IMR-90 (cell line): ENCODE measurements at regions not wholly inside any gene's neighbourhood (a gene's known extent, or its start where the extent isn't known, plus 50 kb on each side); places are given as distances from the start of the nearest gene placed in this dataset.

Experiments used
- ATAC-seq: fragments of 200-7000 bp; cut with Tn5 transposase; 2 replicates; pipeline ENCODE4 v1.9.1; 2020; ENCODE audit warnings: low read depth, mild to moderate bottlenecking, moderate library complexity
- BruUV-seq: library from RNA; stranded (reverse); fragments of 400-500 nt; replicated peaks from 2 replicates; lab custom pipeline; 2021; lab: Mats Ljungman, UMichigan
- CTCF ChIA-PET: fragments of 300-600 bp; formaldehyde crosslinking; extraction: SDS; loops from one replicate; lab custom pipeline; 2021; ENCODE audit warnings: antibody characterized with exemption; lab: Yijun Ruan, JAX
- POLR2A ChIA-PET: fragments of 300-600 bp; sonication (Branson Sonifier 250); formaldehyde crosslinking; loops from one replicate; lab custom pipeline; 2022; ENCODE audit warnings: antibody characterized with exemption; ENCODE audit not compliant: unreplicated experiment; lab: Charles Lee
- DNase-seq: peaks from one replicate; pipeline ENCODE4 v3.0.0; 2013
- H2AFZ ChIP-seq: replicated peaks from 2 replicates; pipeline ENCODE3; 2013; ENCODE audit warnings: low read length, mild to moderate bottlenecking; ENCODE audit not compliant: poor library complexity
- H2AK5ac ChIP-seq: 2 replicates; pipeline ENCODE4 v1.6.1; 2013; ENCODE audit warnings: low read depth, low read length, inconsistent platforms
- H2AK9ac ChIP-seq: replicated peaks from 2 replicates; pipeline ENCODE3; 2013; ENCODE audit warnings: mild to moderate bottlenecking, low read depth, low read length, moderate library complexity; ENCODE audit not compliant: poor library complexity
- H2BK120ac ChIP-seq: 2 replicates; pipeline ENCODE4 v1.6.1; 2013; ENCODE audit warnings: low read depth, low read length, inconsistent platforms
- H2BK15ac ChIP-seq: 3 replicates; pipeline ENCODE4 v1.6.1; 2013; ENCODE audit warnings: low read depth, low read length, inconsistent platforms
- H2BK20ac ChIP-seq: 2 replicates; pipeline ENCODE4 v1.6.1; 2013; ENCODE audit warnings: low read depth, mild to moderate bottlenecking, inconsistent platforms, low read length, moderate library complexity
- H2BK5ac ChIP-seq: 2 replicates; pipeline ENCODE4 v1.6.1; 2013; ENCODE audit warnings: mild to moderate bottlenecking, low read depth, low read length, inconsistent platforms; ENCODE audit not compliant: poor library complexity, severe bottlenecking
- H3K14ac ChIP-seq: replicated peaks from 2 replicates; pipeline ENCODE4 v1.6.1; 2013; ENCODE audit warnings: low read depth, low read length, inconsistent platforms
- H3K18ac ChIP-seq: 2 replicates; pipeline ENCODE4 v1.6.1; 2013; ENCODE audit warnings: low read depth, low read length, control low read depth
- H3K23ac ChIP-seq: 2 replicates; pipeline ENCODE4 v1.6.1; 2013; ENCODE audit warnings: low read depth, low read length, inconsistent platforms
- H3K27ac ChIP-seq: 2 replicates; pipeline ENCODE4 v1.5.1; 2013; ENCODE audit warnings: mild to moderate bottlenecking, control low read depth, low read length; ENCODE audit not compliant: insufficient read depth
- H3K27me3 ChIP-seq: 2 replicates; pipeline ENCODE4 v1.6.1; 2013; ENCODE audit warnings: low read length; ENCODE audit not compliant: control insufficient read depth, insufficient read depth
- H3K36me3 ChIP-seq: 2 replicates; pipeline ENCODE4 v1.6.1; 2013; ENCODE audit warnings: low read length, mixed read lengths; ENCODE audit not compliant: control insufficient read depth, insufficient read depth
- H3K4ac ChIP-seq: 2 replicates; pipeline ENCODE4 v1.6.1; 2013; ENCODE audit warnings: low read depth, low read length, inconsistent platforms
- H3K4me1 ChIP-seq: 2 replicates; pipeline ENCODE4 v1.6.1; 2013; ENCODE audit warnings: low read length, mixed read lengths; ENCODE audit not compliant: control insufficient read depth, insufficient read depth
- H3K4me2 ChIP-seq: 2 replicates; pipeline ENCODE4 v1.6.1; 2013; ENCODE audit warnings: low read depth, mild to moderate bottlenecking, control low read depth, low read length, moderate library complexity
- H3K4me3 ChIP-seq: 2 replicates; pipeline ENCODE4 v1.5.1; 2013; ENCODE audit warnings: low read depth, mild to moderate bottlenecking, control low read depth, low read length, moderate library complexity; ENCODE audit not compliant: insufficient read depth
- H3K56ac ChIP-seq: 2 replicates; pipeline ENCODE4 v1.6.1; 2013; ENCODE audit warnings: low read length, inconsistent platforms; ENCODE audit not compliant: insufficient read depth; ENCODE audit errors: extremely low read depth
- H3K79me1 ChIP-seq, 2 experiments: 2 replicates each; pipeline ENCODE4 v1.6.1; 2013; ENCODE audit warnings: low read length in 2 of 2, inconsistent platforms in 1 of 2, low read depth in 1 of 2
- H3K9ac ChIP-seq: 2 replicates; pipeline ENCODE4 v1.6.1; 2013; ENCODE audit warnings: low read depth, low read length, control low read depth
- H3K9me1 ChIP-seq: 2 replicates; pipeline ENCODE4 v1.6.1; 2013; ENCODE audit warnings: low read length, inconsistent platforms; ENCODE audit not compliant: insufficient read depth
- H3K9me3 ChIP-seq: 2 replicates; pipeline ENCODE4 v1.6.1; 2013; ENCODE audit warnings: low read length; ENCODE audit not compliant: control insufficient read depth, insufficient read depth
- H4K20me1 ChIP-seq: 2 replicates; pipeline ENCODE4 v1.6.1; 2013; ENCODE audit warnings: low read length, inconsistent platforms; ENCODE audit not compliant: insufficient read depth
- H4K5ac ChIP-seq: 2 replicates; pipeline ENCODE4 v1.6.1; 2013; ENCODE audit warnings: mild to moderate bottlenecking, low read depth, low read length, control low read depth
- H4K8ac ChIP-seq, 2 experiments: 2 replicates each; pipeline ENCODE4 v1.6.1; 2013; ENCODE audit warnings: low read depth in 2 of 2, low read length in 2 of 2, control low read depth in 1 of 2, inconsistent platforms in 1 of 2
- H4K91ac ChIP-seq: 2 replicates; pipeline ENCODE4 v1.6.1; 2013; ENCODE audit warnings: low read depth, low read length, inconsistent platforms; ENCODE audit not compliant: insufficient read depth
- BHLHE40 ChIP-seq: fragments of 150-350 bp; IDR thresholded peaks from 2 replicates; pipeline ENCODE4 v1.6.1; 2016; ENCODE audit warnings: mild to moderate bottlenecking, low read depth, low read length
- CEBPB ChIP-seq: IDR thresholded peaks from 2 replicates; pipeline ENCODE4 v1.6.1; 2012; ENCODE audit warnings: low read depth, low read length, improper control_type of control experiment
- CHD1 ChIP-seq: IDR thresholded peaks from 2 replicates; pipeline ENCODE4 v1.6.1; 2012; ENCODE audit warnings: low read depth, low read length, improper control_type of control experiment
- FOS ChIP-seq: fragments of 150-350 bp; IDR thresholded peaks from 2 replicates; pipeline ENCODE4 v1.6.1; 2016; ENCODE audit warnings: low read depth, low read length
- MAFK ChIP-seq: IDR thresholded peaks from 2 replicates; pipeline ENCODE4 v1.6.1; 2012; ENCODE audit warnings: low read depth, low read length, improper control_type of control experiment
- MAZ ChIP-seq: IDR thresholded peaks from 2 replicates; pipeline ENCODE4 v1.6.1; 2012; ENCODE audit warnings: low read depth, mild to moderate bottlenecking, low read length, improper control_type of control experiment, moderate library complexity, borderline replicate concordance
- MXI1 ChIP-seq: IDR thresholded peaks from 2 replicates; pipeline ENCODE4 v1.6.1; 2012; ENCODE audit warnings: low read depth, mild to moderate bottlenecking, low read length, moderate library complexity, borderline replicate concordance
- NFE2L2 ChIP-seq: fragments of 150-350 bp; IDR thresholded peaks from 2 replicates; pipeline ENCODE4 v1.6.1; 2016; ENCODE audit warnings: low read depth, mild to moderate bottlenecking, low read length
- POLR2A ChIP-seq: IDR thresholded peaks from 2 replicates; pipeline ENCODE4 v1.6.1; 2012; ENCODE audit warnings: mild to moderate bottlenecking, low read depth, low read length
- RAD21 ChIP-seq: IDR thresholded peaks from 2 replicates; pipeline ENCODE4 v1.6.1; 2012; ENCODE audit warnings: low read length, improper control_type of control experiment
- RCOR1 ChIP-seq: IDR thresholded peaks from 2 replicates; pipeline ENCODE4 v1.6.1; 2012; ENCODE audit warnings: mild to moderate bottlenecking, low read length, improper control_type of control experiment; ENCODE audit not compliant: insufficient replicate concordance
- RFX5 ChIP-seq: IDR thresholded peaks from 2 replicates; pipeline ENCODE4 v1.8.0; 2012; ENCODE audit warnings: low read depth, mild to moderate bottlenecking, low read length, moderate library complexity
- SMC3 ChIP-seq: fragments of 150-350 bp; IDR thresholded peaks from 2 replicates; pipeline ENCODE4 v1.6.1; 2016; ENCODE audit warnings: low read depth, mild to moderate bottlenecking, antibody characterized with exemption, low read length, moderate library complexity
- WGBS, 2 experiments: methylation state at CpG; one replicate each; pipeline versions ENCODE4 v1.1.5 to v1.1.7; 2013; ENCODE audit warnings: missing lambda C conversion rate in 2 of 2; ENCODE audit not compliant: insufficient read length in 1 of 2; ENCODE audit errors: extremely low coverage in 2 of 2; 5-methylcytosine and 5-hydroxymethylcytosine counted together
- dilution Hi-C: fragments of 300-500 bp; cut with HindIII; formaldehyde crosslinking; loops from one replicate; pipeline ENCODE4 v1.14.3; 2018; ENCODE audit warnings: low sequenced_read_pairs; ENCODE audit not compliant: unreplicated experiment
- in situ Hi-C: fragments of 300-500 bp; cut with MboI; formaldehyde crosslinking; loops from 3 replicates; pipeline ENCODE4 v1.14.3; 2019; ENCODE audit warnings: low sequenced_read_pairs, inconsistent platforms, mixed read lengths
- intact Hi-C: fragments of 100-400 bp; cut with micrococcal nuclease; formaldehyde crosslinking; loops from 2 replicates; pipeline ENCODE4 v1.10.0; 2022
- TF ChIP-seq, protein P1 (sequence below): fragments of 150-350 bp; IDR thresholded peaks from 2 replicates; pipeline ENCODE4 v1.6.1; 2016; ENCODE audit warnings: low read depth, mild to moderate bottlenecking, low read length, moderate library complexity, borderline replicate concordance
- TF ChIP-seq, protein P2 (sequence below): fragments of 150-350 bp; IDR thresholded peaks from 2 replicates; pipeline ENCODE4 v1.6.1; 2017; ENCODE audit warnings: mild to moderate bottlenecking, antibody characterized with exemption, low read length, low read depth
- TF ChIP-seq, protein P3 (sequence below): conservative IDR thresholded peaks from 2 replicates; pipeline ENCODE4 v1.5.1; 2012; ENCODE audit warnings: mild to moderate bottlenecking, low read depth, low read length, improper control_type of control experiment

DNA sequence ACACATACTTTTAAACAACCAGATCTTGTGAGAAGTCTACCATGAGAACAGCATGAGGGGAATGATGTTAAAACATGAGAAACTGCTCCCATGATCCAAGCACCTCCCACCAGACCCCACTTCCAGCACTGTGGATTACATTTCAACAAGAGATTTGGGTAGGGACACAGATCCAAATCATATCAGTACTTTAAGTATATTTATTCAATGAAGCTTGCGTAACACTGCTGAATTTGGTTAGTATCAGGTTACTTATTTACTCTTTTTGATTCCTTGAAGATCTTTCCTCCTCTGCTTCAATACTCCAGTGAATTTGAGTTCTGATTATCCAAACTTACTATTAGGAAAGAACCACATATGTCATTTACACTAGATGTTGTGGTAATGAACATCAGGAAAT lies 418.6 kb downstream of the PIK3C3 start:
- in situ Hi-C loops: no loop called here
- no peak overlapping the region for H2BK120ac ChIP-seq
- dilution Hi-C loops: no loop called here
- no peak overlapping the region for H2BK5ac ChIP-seq
- H3K4me2 ChIP-seq: no peak overlapping the region
- H3K36me3 ChIP-seq: no peaks in the 10 kb centered on the region
- no peak overlapping the region for H3K9ac ChIP-seq
- no peak overlapping the region for H3K23ac ChIP-seq
- H3K27ac ChIP-seq: no peak overlapping the region
- H2AK9ac ChIP-seq: no peak overlapping the region
- ChIA-PET POLR2A (no interaction called here), CTCF (no interaction called here)
- H3K56ac ChIP-seq: no peak overlapping the region
- no peaks in the 10 kb centered on the region for H3K9me1 ChIP-seq
- H4K8ac ChIP-seq: no peak overlapping the region
- no peak overlapping the region for H3K4ac ChIP-seq
- no peaks in the 10 kb centered on the region for H3K9me3 ChIP-seq
- ATAC-seq: no peak
- H3K4me3 ChIP-seq: no peak overlapping the region
- no peaks in the 10 kb centered on the region for H3K4me1 ChIP-seq
- H2AFZ ChIP-seq: no peak overlapping the region
- H2BK15ac ChIP-seq: no peak overlapping the region
- H2BK20ac ChIP-seq: no peak overlapping the region
- WGBS, 2 experiments: no CpG with 5 or more reads among the region's 1 CpG
- no peaks in the 10 kb centered on the region for H4K20me1 ChIP-seq
- H4K91ac ChIP-seq: no peak overlapping the region
- no peak overlapping the region for H2AK5ac ChIP-seq
- TF ChIP-seq RCOR1 (no peak), POLR2A (no peak), RFX5 (no peak), BHLHE40 (no peak), CHD1 (no peak), MAZ (no peak), SMC3 (no peak), FOS (no peak), RAD21 (no peak), CEBPB (no peak; the same call in 1 of the 2 replicates), NFE2L2 (no peak), MXI1 (no peak), MAFK (no peak)
- TF ChIP-seq, protein P1, sequence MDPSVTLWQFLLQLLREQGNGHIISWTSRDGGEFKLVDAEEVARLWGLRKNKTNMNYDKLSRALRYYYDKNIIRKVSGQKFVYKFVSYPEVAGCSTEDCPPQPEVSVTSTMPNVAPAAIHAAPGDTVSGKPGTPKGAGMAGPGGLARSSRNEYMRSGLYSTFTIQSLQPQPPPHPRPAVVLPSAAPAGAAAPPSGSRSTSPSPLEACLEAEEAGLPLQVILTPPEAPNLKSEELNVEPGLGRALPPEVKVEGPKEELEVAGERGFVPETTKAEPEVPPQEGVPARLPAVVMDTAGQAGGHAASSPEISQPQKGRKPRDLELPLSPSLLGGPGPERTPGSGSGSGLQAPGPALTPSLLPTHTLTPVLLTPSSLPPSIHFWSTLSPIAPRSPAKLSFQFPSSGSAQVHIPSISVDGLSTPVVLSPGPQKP: no peak
- TF ChIP-seq, protein P2, sequence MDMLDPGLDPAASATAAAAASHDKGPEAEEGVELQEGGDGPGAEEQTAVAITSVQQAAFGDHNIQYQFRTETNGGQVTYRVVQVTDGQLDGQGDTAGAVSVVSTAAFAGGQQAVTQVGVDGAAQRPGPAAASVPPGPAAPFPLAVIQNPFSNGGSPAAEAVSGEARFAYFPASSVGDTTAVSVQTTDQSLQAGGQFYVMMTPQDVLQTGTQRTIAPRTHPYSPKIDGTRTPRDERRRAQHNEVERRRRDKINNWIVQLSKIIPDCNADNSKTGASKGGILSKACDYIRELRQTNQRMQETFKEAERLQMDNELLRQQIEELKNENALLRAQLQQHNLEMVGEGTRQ: no peak
- TF ChIP-seq, protein P3, sequence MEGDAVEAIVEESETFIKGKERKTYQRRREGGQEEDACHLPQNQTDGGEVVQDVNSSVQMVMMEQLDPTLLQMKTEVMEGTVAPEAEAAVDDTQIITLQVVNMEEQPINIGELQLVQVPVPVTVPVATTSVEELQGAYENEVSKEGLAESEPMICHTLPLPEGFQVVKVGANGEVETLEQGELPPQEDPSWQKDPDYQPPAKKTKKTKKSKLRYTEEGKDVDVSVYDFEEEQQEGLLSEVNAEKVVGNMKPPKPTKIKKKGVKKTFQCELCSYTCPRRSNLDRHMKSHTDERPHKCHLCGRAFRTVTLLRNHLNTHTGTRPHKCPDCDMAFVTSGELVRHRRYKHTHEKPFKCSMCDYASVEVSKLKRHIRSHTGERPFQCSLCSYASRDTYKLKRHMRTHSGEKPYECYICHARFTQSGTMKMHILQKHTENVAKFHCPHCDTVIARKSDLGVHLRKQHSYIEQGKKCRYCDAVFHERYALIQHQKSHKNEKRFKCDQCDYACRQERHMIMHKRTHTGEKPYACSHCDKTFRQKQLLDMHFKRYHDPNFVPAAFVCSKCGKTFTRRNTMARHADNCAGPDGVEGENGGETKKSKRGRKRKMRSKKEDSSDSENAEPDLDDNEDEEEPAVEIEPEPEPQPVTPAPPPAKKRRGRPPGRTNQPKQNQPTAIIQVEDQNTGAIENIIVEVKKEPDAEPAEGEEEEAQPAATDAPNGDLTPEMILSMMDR: no peak
- H3K79me1 ChIP-seq: no peaks in the 10 kb centered on the region
- H3K14ac ChIP-seq: no peak overlapping the region
- intact Hi-C loops: no loop called here
- no TSS peak for BruUV-seq
- no peaks in the 10 kb centered on the region for H3K27me3 ChIP-seq
- no peak overlapping the region for H3K18ac ChIP-seq
- no peak for DNase-seq
- H4K5ac ChIP-seq: no peak overlapping the region
